ENCODE measurements at regions not wholly inside any gene's neighbourhood (a gene's known extent, or its start where the extent isn't known, plus 50 kb on each side); places are given as distances from the start of the nearest gene placed in this dataset.

GRCh38 chr1:70635868-70636267, 224.8 kb downstream of the CTH start:
- TF ChIP-seq EZH2phosphoT487 (IDR thresholded peaks at IDR 0.05; ENCODE audit: low read depth) (no peak), CTCF (IDR thresholded peaks at IDR 0.05; ENCODE audit: low read depth, low read length) (no peak)
